ENCODE measurements at regions not wholly inside any gene's neighbourhood (a gene's known extent, or its start where the extent isn't known, plus 50 kb on each side); places are given as distances from the start of the nearest gene placed in this dataset.

DNA sequence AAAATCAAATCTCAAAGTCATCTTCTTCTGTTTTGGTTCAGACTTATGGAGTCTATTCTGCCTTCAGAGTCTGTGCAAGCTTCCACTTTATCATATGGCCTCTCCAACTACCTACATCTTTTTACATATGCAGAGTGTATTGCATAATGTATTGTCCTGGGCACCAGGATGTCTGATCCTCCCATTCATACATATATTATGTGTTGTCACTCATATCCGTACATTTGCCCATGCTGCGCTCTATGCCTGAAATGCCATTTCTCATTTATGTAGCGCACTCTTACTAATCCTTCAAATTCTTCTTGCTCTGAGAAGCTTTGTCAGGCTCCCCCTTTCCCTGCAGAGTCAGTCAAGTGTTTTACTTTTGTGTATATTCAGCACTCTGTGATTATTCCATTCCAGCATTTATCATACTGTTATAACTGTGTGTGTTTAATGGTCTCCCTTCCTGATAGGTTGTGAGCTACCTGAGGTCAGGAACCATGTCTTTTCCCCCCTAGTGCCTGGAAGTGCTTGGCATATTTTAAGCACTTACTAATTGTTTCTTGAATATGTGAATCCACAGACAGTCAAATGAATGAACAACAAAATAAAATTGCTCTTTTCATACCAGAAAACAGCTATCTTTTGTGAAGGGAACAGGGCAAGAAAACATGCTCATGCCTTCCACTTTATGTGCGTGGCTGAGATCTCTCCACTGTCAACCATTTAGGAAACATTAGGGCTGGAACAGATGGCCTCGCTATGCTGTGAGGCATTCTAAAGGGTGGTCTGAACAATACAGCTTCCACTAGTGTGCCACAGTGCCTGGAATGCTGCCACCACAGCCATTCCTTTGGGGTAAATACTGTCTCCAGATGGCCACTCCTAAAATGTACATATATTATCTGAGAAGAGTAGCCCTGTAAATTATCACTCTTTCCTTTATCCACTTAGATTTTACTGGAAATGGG is 81.8 kb downstream of the GLUD2 start:
- Histone ChIP-seq H2BK120ac (ENCODE audit: low read depth, low read length) (no peak overlapping the region), H3K36me3 (replicated peaks in 1 of 2; ENCODE audit: control insufficient read depth in 2 of 2, insufficient read depth in 2 of 2, low read length in 2 of 2) (no peaks in the 10 kb centered on the region), H4K91ac (ENCODE audit: low read depth, low read length, poor library complexity) (no peak overlapping the region), H2BK12ac (ENCODE audit: low read length) (no peak overlapping the region), H3K27me3 (ENCODE audit: control insufficient read depth in 3 of 3, insufficient read depth in 3 of 3, low read depth in 1 of 3, low read length in 3 of 3) (no peaks in the 10 kb centered on the region), H3K14ac (ENCODE audit: low read length) (no peak overlapping the region), H2AFZ (ENCODE audit: low read length) (no peak overlapping the region), H3K79me1 (ENCODE audit: low read depth, low read length) (no peaks in the 10 kb centered on the region), H3K4ac (ENCODE audit: low read length) (no peak overlapping the region), H2BK15ac (ENCODE audit: low read length) (no peak overlapping the region), H3K23ac (ENCODE audit: low read depth, low read length, poor library complexity) (no peak overlapping the region), H3K4me2 (ENCODE audit: insufficient read depth, low read length, poor library complexity, severe bottlenecking) (no peak overlapping the region), H2BK5ac (ENCODE audit: low read length) (no peak overlapping the region), H4K8ac (ENCODE audit: low read depth, low read length) (no peak overlapping the region), H3K9me3 (replicated peaks in 1 of 2; ENCODE audit: control insufficient read depth in 2 of 2, insufficient read depth in 1 of 2, low read depth in 1 of 2, low read length in 2 of 2) (no peaks in the 10 kb centered on the region), H3K4me3 (ENCODE audit: low read length in 2 of 2) (no peak overlapping the region), H3K18ac (ENCODE audit: low read length) (no peak overlapping the region), H3K9ac (ENCODE audit: low read depth, low read length, poor library complexity) (no peak overlapping the region), H2AK5ac (ENCODE audit: low read depth, low read length) (no peak overlapping the region), H3K4me1 (ENCODE audit: control insufficient read depth in 2 of 2, insufficient read depth in 1 of 2, low read depth in 1 of 2, low read length in 2 of 2) (no peaks in the 10 kb centered on the region), H3K27ac (replicated peaks; ENCODE audit: low read length) (no peak overlapping the region)
- DNase-seq (ENCODE audit: low spot score): no peak
- WGBS, 2 donors (ENCODE audit: extremely low coverage in 2 of 2, insufficient read length in 2 of 2, insufficient replicate concordance in 1 of 2): no CpG with 5 or more reads among the region's 5 CpGs

DNA sequence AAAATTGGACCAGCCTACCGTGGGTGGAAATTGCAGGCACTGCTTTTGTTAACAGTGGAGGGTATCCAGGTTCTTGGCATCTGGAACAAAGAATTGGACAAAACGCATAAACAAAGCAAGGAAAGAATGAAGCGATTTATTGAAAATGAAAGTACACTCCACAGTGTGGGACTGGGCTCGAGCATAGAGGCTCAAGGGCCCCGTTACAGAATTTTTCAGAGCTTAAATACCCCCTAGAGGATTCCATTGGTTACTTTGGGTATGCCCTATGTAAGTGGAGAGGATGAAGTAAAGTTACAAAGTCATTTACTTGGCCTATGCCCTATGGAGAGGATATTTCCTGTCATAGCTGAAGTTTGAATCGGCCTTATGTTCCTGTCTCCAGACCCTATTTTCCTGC is 85.3 kb downstream of the GLUD2 start:
- no CpG with 5 or more reads among the region's 6 CpGs for WGBS, 2 donors (ENCODE audit: extremely low coverage in 2 of 2, insufficient read length in 2 of 2, insufficient replicate concordance in 1 of 2)
- no peak overlapping the region for H3K4me3 ChIP-seq (ENCODE audit: low read length in 2 of 2)
- no peak overlapping the region for H3K27ac ChIP-seq (replicated peaks; ENCODE audit: low read length)

DNA sequence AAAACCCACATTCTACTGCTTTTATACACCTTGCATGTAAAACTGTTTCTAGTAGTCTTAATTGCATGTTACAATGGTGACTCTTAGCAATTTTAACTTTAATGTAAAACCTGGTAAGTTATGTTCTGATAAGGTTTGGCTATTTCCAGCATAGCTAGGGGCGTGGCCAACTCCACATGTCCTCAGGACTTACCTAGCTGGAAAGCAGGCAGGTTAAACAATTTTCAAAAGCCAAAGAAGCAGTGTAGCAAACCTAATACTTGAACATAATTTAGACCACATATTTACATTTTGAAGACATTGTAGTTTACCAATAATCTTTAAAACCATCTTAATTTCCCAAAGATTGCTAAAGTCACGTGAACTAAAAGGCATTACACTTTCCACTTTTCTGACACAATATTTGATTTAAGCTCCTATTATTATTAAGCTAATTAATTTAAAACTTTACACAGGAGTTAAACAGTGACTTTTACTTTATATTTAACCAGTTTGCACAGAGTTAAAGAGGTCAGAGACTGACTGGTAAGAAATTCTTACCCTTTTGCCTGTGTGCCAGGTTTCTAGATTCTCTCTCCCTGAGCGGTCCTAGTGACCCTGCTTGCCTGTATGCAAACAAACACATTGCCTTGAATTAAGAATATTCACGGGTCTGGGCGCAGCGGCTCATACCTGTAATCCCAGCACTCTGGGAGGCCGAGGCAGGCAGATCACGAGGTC is 88.2 kb downstream of the GLUD2 start:
- no peaks in the 10 kb centered on the region for H3K79me1 ChIP-seq (ENCODE audit: low read depth, low read length)
- no peak overlapping the region for H4K91ac ChIP-seq (ENCODE audit: low read depth, low read length, poor library complexity)
- no peak overlapping the region for H2BK5ac ChIP-seq (ENCODE audit: low read length)
- H3K4me3 ChIP-seq (ENCODE audit: low read length in 2 of 2): no peak overlapping the region
- H4K8ac ChIP-seq (ENCODE audit: low read depth, low read length): no peak overlapping the region
- H3K23ac ChIP-seq (ENCODE audit: low read depth, low read length, poor library complexity): no peak overlapping the region
- no peak overlapping the region for H2BK12ac ChIP-seq (ENCODE audit: low read length)
- no peaks in the 10 kb centered on the region for H3K27me3 ChIP-seq (ENCODE audit: control insufficient read depth in 3 of 3, insufficient read depth in 3 of 3, low read depth in 1 of 3, low read length in 3 of 3)
- no peak overlapping the region for H2AFZ ChIP-seq (ENCODE audit: low read length)
- no peak overlapping the region for H3K18ac ChIP-seq (ENCODE audit: low read length)
- H2BK15ac ChIP-seq (ENCODE audit: low read length): no peak overlapping the region
- H3K4me2 ChIP-seq (ENCODE audit: insufficient read depth, low read length, poor library complexity, severe bottlenecking): no peak overlapping the region
- no CpG with 5 or more reads among the region's 8 CpGs for WGBS, 2 donors (ENCODE audit: extremely low coverage in 2 of 2, insufficient read length in 2 of 2, insufficient replicate concordance in 1 of 2)
- H3K9ac ChIP-seq (ENCODE audit: low read depth, low read length, poor library complexity): no peak overlapping the region
- H3K27ac ChIP-seq (replicated peaks; ENCODE audit: low read length): no peak overlapping the region
- H3K36me3 ChIP-seq (replicated peaks in 1 of 2; ENCODE audit: control insufficient read depth in 2 of 2, insufficient read depth in 2 of 2, low read length in 2 of 2): no peaks in the 10 kb centered on the region
- no peak for DNase-seq (ENCODE audit: low spot score)
- H3K4ac ChIP-seq (ENCODE audit: low read length): no peak overlapping the region
- no peak overlapping the region for H2BK120ac ChIP-seq (ENCODE audit: low read depth, low read length)
- no peaks in the 10 kb centered on the region for H3K9me3 ChIP-seq (replicated peaks in 1 of 2; ENCODE audit: control insufficient read depth in 2 of 2, insufficient read depth in 1 of 2, low read depth in 1 of 2, low read length in 2 of 2)
- H3K14ac ChIP-seq (ENCODE audit: low read length): no peak overlapping the region
- H3K4me1 ChIP-seq (ENCODE audit: control insufficient read depth in 2 of 2, insufficient read depth in 1 of 2, low read depth in 1 of 2, low read length in 2 of 2): peaks cover 0 to 2% of the 10 kb centered on the region in 2 donors
- H2AK5ac ChIP-seq (ENCODE audit: low read depth, low read length): no peak overlapping the region

More for the DNA sequence above, 85.3 kb downstream of the GLUD2 start:
- Histone ChIP-seq H2AK5ac (ENCODE audit: low read depth, low read length) (no peak overlapping the region), H2AFZ (ENCODE audit: low read length) (no peak overlapping the region), H3K18ac (ENCODE audit: low read length) (no peak overlapping the region), H4K91ac (ENCODE audit: low read depth, low read length, poor library complexity) (no peak overlapping the region), H3K23ac (ENCODE audit: low read depth, low read length, poor library complexity) (no peak overlapping the region), H3K27me3 (ENCODE audit: control insufficient read depth in 3 of 3, insufficient read depth in 3 of 3, low read depth in 1 of 3, low read length in 3 of 3) (no peaks in the 10 kb centered on the region), H2BK15ac (ENCODE audit: low read length) (no peak overlapping the region), H2BK5ac (ENCODE audit: low read length) (no peak overlapping the region), H2BK12ac (ENCODE audit: low read length) (no peak overlapping the region), H4K8ac (ENCODE audit: low read depth, low read length) (no peak overlapping the region), H3K9ac (ENCODE audit: low read depth, low read length, poor library complexity) (no peak overlapping the region), H3K79me1 (ENCODE audit: low read depth, low read length) (no peaks in the 10 kb centered on the region), H3K4me2 (ENCODE audit: insufficient read depth, low read length, poor library complexity, severe bottlenecking) (no peak overlapping the region), H2BK120ac (ENCODE audit: low read depth, low read length) (no peak overlapping the region), H3K4ac (ENCODE audit: low read length) (no peak overlapping the region), H3K36me3 (replicated peaks in 1 of 2; ENCODE audit: control insufficient read depth in 2 of 2, insufficient read depth in 2 of 2, low read length in 2 of 2) (no peaks in the 10 kb centered on the region), H3K4me1 (ENCODE audit: control insufficient read depth in 2 of 2, insufficient read depth in 1 of 2, low read depth in 1 of 2, low read length in 2 of 2) (no peaks in the 10 kb centered on the region), H3K14ac (ENCODE audit: low read length) (no peak overlapping the region), H3K9me3 (replicated peaks in 1 of 2; ENCODE audit: control insufficient read depth in 2 of 2, insufficient read depth in 1 of 2, low read depth in 1 of 2, low read length in 2 of 2) (no peaks in the 10 kb centered on the region)
- DNase-seq (ENCODE audit: low spot score): no peak

DNA sequence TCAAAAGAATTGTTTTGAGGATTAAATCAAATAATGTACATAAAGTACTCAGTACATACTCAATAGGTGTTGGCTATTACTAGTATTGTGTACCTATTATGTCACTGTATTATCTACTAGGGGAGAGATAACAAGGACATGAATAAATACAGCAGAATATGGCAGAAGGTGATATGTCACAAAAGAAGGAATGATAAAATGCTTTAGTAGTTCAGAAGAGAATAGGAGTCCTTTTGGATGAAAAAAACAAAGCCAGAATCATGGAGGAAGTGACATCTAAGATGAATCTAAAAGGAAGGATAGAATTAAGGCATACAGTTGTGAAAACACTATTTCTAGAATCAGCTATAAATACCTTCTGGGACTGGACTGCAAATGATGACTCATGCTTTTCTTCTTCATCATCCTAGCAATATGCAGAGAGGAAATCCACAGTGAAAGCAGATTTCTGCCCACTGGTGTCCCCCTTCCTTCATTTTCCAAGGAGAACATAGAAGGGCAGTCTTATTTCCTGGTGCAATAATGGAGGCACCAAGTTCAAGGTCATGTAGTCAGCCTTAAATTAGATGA is 98.7 kb downstream of the GLUD2 start:
- Histone ChIP-seq H3K4ac (ENCODE audit: low read length) (no peak overlapping the region), H2BK5ac (ENCODE audit: low read length) (no peak overlapping the region), H4K91ac (ENCODE audit: low read depth, low read length, poor library complexity) (no peak overlapping the region)

More for the DNA sequence above, 98.7 kb downstream of the GLUD2 start:
- Histone ChIP-seq H3K9me3 (replicated peaks in 1 of 2; ENCODE audit: control insufficient read depth in 2 of 2, insufficient read depth in 1 of 2, low read depth in 1 of 2, low read length in 2 of 2) (no peaks in the 10 kb centered on the region), H2AFZ (ENCODE audit: low read length) (no peak overlapping the region), H3K27me3 (ENCODE audit: control insufficient read depth in 3 of 3, insufficient read depth in 3 of 3, low read depth in 1 of 3, low read length in 3 of 3) (no peaks in the 10 kb centered on the region), H3K9ac (ENCODE audit: low read depth, low read length, poor library complexity) (no peak overlapping the region), H3K36me3 (replicated peaks in 1 of 2; ENCODE audit: control insufficient read depth in 2 of 2, insufficient read depth in 2 of 2, low read length in 2 of 2) (no peaks in the 10 kb centered on the region), H3K23ac (ENCODE audit: low read depth, low read length, poor library complexity) (no peak overlapping the region), H3K18ac (ENCODE audit: low read length) (no peak overlapping the region), H3K79me1 (ENCODE audit: low read depth, low read length) (no peaks in the 10 kb centered on the region), H3K4me1 (ENCODE audit: control insufficient read depth in 2 of 2, insufficient read depth in 1 of 2, low read depth in 1 of 2, low read length in 2 of 2) (peaks cover 0 to 2% of the 10 kb centered on the region in 2 donors), H4K8ac (ENCODE audit: low read depth, low read length) (no peak overlapping the region), H2AK5ac (ENCODE audit: low read depth, low read length) (no peak overlapping the region), H3K4me2 (ENCODE audit: insufficient read depth, low read length, poor library complexity, severe bottlenecking) (no peak overlapping the region), H2BK120ac (ENCODE audit: low read depth, low read length) (no peak overlapping the region), H3K4me3 (ENCODE audit: low read length in 2 of 2) (no peak overlapping the region), H2BK12ac (ENCODE audit: low read length) (no peak overlapping the region), H3K14ac (ENCODE audit: low read length) (no peak overlapping the region), H3K27ac (replicated peaks; ENCODE audit: low read length) (no peak overlapping the region), H2BK15ac (ENCODE audit: low read length) (no peak overlapping the region)
- DNase-seq (ENCODE audit: low spot score): no peak
